Epithelial cell of prostate (primary cell): ENCODE measurements at regions not wholly inside any gene's neighbourhood (a gene's known extent, or its start where the extent isn't known, plus 50 kb on each side); places are given as distances from the start of the nearest gene placed in this dataset.

Experiments used
- DNase-seq: peaks from one replicate; pipeline ENCODE4 v3.0.0-alpha.2; 2011; ENCODE audit warnings: low read depth, low spot score
- H3K27ac ChIP-seq: fragments of 450-650 bp; 2 replicates; pipeline ENCODE4 v1.5.1; 2017; ENCODE audit warnings: mild to moderate bottlenecking

DNA sequence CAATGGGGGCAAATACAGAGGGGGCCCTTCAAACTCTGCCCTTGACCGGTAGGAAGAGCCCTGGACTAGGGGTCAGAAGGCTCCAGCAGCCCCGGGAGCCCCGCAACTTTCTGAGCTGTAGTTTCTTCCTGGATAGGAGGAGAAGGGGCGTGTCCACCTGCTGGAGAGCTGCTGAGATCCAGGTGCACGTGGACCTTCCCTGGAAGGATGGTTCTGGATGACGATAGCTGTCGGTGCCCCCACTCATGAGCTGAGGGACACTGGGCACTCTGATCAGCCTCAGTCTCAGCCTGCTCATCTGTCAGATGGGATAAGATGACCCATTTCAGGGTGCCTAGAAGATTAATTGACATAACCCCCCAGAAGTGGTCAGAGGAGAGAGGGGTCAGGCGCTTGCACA, 125.2 kb upstream of the HDAC4 start:
- no peak for DNase-seq
- H3K27ac ChIP-seq = no peak overlapping the region

- H3K27ac ChIP-seq = no peak overlapping the region
- DNase-seq = no peak
Observed at GRCh38 chr2:239523954-239524330, 123.1 kb upstream of the HDAC4 start.

- no peak overlapping the region for H3K27ac ChIP-seq
- DNase-seq = no peak
Observed at GRCh38 chr2:239523147-239523953, 122.5 kb upstream of the HDAC4 start.

DNA sequence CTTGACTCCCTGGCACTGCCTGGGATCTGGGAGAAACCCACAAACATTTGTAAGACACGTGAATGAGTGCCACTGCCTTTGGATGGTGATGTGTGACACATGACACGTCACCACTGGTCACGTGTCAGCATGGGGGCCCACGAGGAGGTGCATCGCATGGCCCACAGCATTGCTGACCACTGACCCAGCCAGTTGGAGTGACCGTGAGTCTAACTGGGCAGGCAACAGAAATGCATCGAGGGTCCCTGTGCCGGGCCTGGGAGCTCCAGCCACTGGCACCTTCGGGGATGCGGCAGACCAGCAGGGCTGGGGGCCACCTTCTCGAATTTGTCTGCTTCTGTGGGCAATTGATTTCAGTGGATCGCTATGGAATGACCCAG, 121.9 kb upstream of the HDAC4 start:
- H3K27ac ChIP-seq = no peak overlapping the region
- DNase-seq = no peak

GRCh38 chr2:239522002-239522739, 121.4 kb upstream of the HDAC4 start:
- DNase-seq = no peak

DNA sequence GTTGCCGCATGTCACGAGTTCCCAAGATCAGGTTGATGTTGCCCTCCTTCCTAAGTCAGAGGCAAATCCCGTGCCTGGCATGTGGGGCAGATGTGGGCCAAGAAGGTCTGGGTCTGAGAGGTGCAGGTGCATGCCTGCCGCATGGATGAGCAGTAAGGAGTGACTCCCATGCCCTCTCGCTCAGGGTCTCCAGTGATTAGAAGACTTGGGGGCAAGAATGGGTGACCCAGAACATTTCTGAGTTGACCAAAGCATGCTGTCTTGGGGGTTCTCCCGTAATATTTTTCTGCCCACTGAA, 120.6 kb upstream of the HDAC4 start:
- no peak overlapping the region for H3K27ac ChIP-seq
- no peak for DNase-seq

More at GRCh38 chr2:239522002-239522739, 121.4 kb upstream of the HDAC4 start:
- H3K27ac ChIP-seq = no peak overlapping the region

DNA sequence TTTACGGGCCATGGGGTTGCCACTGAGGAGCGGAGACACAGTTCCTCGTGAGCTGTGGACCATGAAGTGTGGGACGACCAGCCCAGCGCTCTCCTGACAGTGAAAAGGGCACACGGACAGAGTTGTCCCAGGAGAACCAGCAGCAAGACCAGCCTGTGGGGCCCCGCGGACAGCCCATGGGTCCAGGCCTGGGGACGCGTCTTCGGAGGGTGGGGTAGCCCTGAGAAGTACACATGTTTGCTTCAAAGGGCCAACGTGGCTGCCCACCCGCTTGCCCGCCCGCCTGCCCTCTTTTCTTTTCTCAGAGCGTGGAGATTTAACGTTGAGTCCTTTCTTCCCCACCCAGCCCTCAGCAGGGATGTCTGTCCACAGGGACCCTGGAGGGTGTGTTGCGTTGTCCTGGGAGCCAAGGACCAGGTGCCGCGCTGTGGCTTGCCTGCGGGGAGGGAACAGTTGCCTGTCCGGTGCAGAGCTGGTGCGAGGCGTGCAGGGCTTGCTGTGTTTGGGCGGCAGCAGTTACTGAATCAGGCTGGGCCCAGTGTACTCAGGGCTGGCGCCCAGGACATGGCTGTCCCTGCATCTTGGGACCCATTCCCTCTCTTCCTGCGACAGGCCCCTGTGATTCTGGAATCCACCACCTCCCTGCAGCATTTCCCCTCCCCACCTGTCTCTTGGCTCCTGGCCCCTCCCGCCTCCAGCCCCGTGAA, 120.1 kb upstream of the HDAC4 start:
- DNase-seq = no peak
- H3K27ac ChIP-seq = no peak overlapping the region

DNA sequence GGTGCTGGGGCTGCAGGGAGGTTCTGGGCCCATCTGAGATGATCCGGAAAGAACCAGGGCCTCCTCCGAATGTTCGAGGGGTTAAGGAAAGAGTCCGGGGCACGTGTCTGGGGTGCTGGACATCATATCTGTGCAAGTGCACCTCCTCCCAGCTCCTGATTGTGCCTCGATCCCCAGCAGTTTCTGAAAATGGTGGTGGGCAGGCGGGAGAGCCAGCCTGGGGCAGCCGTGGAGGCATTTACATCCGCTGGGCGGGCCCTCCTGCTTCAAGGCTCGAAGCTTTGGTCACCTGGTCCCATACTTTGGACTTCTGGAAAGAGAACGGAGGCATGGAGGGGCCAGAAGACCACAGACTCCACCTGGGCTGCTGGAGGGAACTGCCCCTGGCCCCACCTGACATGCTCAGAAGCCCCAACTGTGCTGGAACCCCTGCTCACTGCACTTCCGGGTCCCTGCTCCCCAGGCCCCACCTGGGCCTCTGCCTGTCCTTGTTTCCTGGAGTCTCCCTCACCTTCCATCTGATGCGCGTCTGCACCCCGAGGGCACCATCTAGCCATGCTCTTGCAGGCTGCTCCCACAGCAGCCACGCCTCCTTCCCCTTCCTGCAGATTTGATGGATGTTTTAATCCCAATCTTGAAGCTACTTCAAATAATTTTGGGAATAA, 119.2 kb upstream of the HDAC4 start:
- H3K27ac ChIP-seq = no peak overlapping the region
- no peak for DNase-seq

DNA sequence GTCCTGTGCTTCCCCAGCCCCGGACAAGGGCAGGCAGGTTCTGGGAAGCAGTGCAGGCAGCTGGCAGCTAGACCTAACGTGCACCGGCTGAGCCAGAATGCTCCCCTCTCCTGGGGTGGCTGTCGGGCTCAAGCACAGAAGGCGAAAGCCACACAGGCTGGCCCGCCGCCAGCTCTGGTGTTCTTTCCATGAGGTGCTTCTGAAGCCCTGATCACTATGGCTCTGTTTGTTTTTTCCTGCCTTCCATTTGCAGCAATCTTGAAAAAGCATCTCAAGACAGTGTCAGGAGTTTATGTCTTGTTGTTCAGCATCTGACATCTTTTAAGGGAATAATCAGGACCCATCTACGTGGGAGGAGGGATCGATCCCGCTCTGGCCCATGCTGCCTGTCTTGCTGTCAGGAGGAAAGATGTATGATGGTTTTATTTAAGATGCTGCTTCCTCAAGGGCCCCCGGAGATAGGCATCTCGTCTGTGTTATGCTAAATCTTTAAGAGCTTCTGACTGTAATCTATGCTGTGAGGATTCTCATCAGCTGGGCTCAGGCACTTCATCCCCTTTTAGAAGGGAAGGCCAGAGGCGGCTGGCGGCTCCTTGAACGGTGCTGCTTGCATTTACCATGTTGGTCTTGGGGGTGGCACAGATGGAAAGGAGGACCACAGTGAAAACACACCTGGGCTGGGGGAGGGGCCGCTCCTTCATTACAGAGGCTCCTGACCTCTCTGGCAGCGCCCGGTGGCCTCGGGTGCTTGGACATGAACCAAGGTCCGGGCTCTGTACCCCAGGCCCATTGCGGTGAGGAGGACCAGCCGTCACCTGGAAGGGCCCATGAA, 118.5 kb upstream of the HDAC4 start:
- no peak for DNase-seq
- no peak overlapping the region for H3K27ac ChIP-seq

DNA sequence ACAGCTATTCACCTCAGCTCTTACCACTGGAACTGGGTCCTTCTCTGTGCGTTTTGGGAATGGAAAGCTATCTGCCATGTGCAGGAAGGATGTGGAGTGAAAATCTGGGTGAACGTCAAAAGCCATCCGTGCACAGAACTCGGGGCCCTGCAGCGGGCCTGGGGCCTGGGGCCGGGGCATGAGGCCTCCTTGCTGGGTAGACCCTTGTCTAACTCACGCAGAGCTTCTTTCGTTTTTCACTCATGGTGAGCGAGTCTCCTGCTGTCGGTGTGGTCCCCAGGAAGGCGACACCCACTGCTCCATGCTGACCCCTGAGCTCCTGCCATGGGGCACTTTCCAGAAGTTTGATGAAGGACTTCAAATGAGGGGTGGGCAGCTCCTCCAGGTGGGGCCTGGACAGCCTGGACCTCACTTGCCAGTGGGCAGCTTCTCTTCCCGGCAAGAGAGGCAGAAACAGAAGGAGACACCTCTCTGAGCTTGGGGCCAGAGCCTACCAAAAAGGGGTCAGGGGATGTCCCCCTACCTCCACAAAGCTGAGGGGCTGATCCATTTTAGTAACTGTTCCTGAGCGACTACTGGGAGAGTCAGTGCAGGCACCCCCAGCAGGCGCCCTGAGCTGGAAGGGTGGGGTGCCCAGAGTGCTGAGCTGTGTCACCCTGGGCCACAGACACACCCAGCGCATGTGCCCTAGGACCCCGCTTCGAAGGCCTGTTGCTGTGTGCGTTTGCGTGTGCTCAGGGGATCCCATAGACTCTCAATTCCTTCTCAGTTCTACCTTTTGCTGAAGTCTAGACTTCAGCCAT, 117.7 kb upstream of the HDAC4 start:
- no peak overlapping the region for H3K27ac ChIP-seq
- DNase-seq = no peak

DNA sequence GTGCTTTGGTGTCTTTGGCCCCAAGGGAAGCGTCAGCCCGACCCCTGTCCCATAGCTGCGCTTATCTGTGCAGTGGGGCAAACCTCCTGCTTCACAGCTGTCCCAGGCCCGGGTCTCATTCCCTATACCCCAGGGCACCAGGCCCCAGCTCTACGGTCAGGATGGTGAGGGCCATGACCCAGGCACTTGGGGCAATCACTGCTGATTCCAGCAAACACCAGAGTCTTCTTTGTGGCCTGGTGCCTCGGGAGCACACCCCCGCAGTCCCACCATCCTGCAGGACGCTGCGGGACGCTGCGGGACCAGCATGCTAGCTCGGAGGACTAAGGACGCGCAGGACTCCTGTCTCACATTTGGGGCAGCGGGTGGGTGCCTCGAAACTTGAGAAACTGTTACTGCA, 116.9 kb upstream of the HDAC4 start:
- no peak overlapping the region for H3K27ac ChIP-seq
- no peak for DNase-seq

DNA sequence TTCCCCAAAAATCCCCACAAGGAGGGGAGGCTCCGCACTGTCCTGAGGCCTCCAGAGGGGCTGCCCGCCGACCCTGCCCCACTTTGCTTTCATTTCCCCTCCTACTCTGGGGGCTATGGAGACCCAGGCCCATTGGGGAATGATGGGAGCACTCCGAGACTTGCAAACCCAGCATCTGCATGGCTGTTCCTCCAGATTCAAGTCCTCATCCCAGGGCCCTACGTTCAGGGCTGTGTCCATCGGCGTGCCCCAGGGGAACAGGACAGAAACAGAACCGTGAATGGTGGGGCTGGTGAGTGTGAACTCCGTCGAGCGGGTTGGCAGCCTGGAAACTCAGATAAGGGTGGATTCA, 116.1 kb upstream of the HDAC4 start:
- DNase-seq = no peak
- no peak overlapping the region for H3K27ac ChIP-seq

- DNase-seq = no peak
- no peak overlapping the region for H3K27ac ChIP-seq
Observed at GRCh38 chr2:239516286-239516953, 115.6 kb upstream of the HDAC4 start.

DNA sequence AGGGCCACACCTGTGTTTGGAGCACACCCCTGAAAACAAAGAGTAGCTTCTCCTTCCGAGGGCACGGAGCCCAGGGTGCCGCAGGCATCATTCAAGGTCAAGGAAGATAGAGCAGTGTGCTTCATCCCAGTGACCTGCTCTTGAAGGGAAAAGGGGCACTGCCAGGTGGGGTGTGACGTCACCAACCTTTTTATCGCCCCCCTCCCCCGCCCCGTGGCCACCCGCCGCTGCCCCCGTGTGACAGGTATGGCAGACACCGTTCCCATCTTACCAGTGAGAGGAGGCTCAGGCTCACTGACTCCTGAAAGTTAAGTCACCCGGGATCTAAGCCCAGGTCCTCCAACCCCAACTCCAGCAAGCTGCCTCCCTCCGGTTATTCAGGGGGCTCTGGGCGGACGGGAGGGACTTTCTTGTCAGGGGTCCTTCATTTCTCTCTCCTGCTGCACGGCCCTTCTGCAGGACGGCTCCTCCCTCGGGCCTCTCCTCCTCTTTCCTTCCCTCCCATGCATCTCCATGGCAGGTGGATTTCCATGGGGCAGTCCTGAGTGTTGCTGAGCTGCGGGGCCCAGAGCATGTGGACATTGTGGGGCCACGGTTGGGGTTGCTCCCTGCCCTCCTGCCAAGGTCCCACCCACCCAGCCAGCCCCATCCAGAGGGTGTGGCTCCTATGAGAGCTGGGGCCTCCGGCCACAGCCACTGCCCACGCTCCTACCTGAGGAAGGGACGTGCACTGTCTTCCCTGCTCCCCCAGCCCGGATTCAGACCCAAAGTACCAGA, 114.1 kb upstream of the HDAC4 start:
- DNase-seq = no peak
- no peak overlapping the region for H3K27ac ChIP-seq

GRCh38 chr2:239512054-239512453, 111.2 kb upstream of the HDAC4 start:
- no peak overlapping the region for H3K27ac ChIP-seq
- no peak for DNase-seq

DNA sequence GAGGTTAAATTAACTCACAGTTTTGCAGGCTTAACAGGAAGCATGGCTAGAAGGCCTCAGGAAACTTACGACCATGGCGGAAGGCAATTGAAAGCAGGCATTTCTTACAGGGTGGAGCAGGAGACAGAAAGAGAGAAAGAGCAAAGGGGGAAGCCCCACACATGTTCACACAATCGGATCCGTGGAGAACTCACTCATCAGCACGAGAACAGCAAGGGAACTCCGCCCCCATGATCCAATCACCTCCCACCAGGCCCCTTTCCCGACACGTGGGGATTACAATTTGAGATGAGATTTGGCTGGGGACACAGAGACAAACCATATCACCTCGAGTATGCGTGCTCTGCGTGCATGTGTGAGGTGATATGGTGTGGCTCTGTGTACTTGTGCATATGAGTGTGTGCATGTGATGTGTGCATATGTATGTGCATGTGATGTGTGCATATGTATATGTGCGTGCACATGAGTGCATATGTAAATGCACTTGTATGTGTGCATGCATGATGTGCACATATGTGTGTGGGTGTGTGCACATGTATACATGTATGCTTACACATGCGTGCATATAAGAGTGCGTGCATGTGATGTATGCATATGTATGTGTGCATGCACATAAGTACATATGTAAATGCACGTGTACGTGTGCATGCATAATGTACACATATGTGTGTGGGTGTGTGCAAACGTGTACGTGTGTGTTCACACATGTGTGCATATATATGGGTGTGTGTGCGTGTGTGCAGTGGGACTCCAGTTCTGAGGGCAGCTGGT, 108.7 kb upstream of the HDAC4 start:
- no peak overlapping the region for H3K27ac ChIP-seq
- no peak for DNase-seq

GRCh38 chr2:239508261-239508660, 107.4 kb upstream of the HDAC4 start:
- no peak for DNase-seq
- H3K27ac ChIP-seq = no peak overlapping the region
